Nucleus accumbens (tissue), 56 donors: ENCODE measurements at regions not wholly inside any gene's neighbourhood (a gene's known extent, or its start where the extent isn't known, plus 50 kb on each side); places are given as distances from the start of the nearest gene placed in this dataset.
"Not testable (repeated sequence)": the region's sequence is repeated elsewhere in the genome, so short reads cannot be mapped to it uniquely, and the experiment has no call there.

Source experiments
- DNase-seq, 56 donors: peaks; one replicate each; lab custom pipeline; 2025; lab: John Stamatoyannopoulos, UW

- DNase-seq = no peak
These were observed 1332.3 kb downstream of the CDH11 start for GRCh38 chr16:63789603-63790002.

DNA sequence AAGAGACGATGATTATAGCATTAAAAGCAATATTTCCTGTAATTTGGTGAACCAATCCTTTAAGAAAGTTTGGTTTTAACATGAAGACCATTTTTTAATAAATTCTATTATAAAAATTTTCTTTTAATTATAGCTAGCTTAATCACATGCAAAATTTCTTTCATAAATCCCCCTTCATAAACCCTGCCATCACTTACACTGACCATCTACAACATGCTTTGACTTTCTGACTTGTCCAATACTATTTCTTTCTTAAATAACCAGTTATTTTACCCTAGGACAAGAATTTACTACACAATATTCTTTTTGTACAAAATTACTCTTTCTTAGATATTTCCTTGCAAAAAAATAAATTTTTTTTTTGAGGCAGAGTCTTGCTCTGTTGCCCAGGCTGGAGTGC, 1334.8 kb downstream of the CDH11 start:
- DNase-seq = no peak

- DNase-seq = no peak
These were observed 1336.7 kb downstream of the CDH11 start for GRCh38 chr16:63785170-63785569.

GRCh38 chr16:63776437-63776836, 1345.4 kb downstream of the CDH11 start:
- DNase-seq = no peak

DNA sequence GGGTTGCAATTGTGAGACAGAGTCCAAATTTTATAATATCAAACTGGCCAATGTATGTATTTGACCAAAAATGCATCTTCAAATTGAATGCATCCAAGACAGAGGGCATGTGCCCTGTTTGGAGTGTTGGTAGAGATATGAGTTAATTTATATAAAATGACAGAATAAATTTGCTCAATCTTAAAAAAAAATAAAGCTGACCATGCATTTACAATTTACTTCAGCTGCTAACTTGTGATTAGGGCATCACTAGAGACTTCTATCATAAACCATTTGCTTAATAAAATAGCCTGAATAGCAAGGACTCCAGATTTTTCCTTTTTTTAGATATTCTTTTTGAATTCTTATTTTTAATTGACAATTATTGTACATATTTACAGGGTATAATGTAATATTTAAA, 1345.8 kb downstream of the CDH11 start:
- no peak for DNase-seq

DNA sequence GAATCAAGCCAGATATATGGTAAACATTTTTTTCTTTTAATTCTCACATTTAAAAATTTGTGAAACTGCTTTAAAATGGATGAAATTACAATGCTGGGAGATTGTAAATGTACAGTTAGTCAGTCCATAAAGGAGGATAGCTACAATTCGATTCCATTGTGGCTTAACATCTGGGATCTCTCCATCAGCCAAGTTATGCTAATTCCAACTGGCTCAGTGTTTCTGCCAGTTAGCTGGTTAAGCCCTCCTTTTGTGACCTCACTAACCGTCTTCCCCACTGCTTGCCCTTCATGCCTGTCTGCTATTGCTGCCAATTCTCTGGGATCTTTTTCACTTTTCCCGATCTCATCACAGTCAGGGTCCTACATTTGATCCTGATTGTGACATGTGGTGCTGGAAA, 1347.6 kb downstream of the CDH11 start:
- no peak for DNase-seq

DNA sequence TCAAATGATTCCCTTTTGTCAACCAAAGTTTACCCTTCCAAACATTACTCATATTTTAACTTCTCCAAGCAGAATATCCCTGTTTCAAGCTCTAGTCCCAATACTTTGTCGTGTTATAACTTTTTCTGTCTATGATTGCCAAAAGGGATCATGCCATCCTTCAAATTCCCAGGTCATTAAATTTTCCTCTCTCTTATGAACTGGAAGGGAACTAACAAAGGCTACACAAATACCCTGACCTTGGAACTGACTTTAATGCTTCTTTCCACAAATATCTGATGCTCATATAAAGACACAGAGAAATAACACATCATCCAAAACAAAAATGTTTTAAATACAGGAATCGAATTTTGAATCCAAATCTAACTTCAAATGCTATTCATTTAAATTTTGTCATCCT, 1352.7 kb downstream of the CDH11 start:
- DNase-seq = no peak

DNA sequence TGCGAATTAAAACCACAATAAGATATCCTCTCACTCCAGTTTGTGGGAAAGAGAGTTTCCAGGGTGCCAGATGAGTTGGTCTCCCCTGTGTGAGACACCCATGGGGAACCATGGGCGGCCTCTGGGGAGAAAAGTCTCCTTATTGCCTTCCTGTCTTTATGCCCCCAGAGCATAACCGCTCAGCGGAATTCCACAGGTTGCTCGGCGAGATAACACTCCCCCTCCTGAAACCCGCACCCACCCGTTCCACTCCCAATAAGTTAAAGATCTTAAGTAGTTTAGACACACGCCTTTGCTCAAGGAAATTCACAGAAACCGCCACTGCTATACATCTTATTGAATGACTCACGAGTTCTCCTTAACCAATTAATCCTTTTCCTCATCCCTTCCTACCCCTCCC, 1361.6 kb downstream of the CDH11 start:
- DNase-seq = not testable (repeated sequence)

DNA sequence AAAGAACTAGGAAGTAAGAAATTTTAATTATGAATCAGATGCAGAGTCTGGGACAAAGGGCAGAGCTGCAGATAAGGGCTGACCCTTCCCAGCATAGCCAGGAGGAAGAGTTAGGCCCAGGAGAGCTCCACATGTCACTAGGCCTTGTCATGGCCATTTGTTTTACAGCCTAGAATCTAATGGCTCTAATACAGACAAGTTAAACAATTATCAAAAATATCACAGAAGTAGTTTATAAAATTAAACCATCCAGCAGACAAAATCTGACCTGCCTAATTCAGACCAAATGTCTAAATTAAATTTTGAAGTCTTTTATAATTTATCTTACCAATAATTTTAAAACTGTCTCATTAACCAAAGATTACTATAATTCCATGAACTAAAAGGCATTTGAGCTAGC, 1369.5 kb downstream of the CDH11 start:
- no peak for DNase-seq

- no peak for DNase-seq
These were observed 1372.6 kb downstream of the CDH11 start for GRCh38 chr16:63749276-63749675.

DNA sequence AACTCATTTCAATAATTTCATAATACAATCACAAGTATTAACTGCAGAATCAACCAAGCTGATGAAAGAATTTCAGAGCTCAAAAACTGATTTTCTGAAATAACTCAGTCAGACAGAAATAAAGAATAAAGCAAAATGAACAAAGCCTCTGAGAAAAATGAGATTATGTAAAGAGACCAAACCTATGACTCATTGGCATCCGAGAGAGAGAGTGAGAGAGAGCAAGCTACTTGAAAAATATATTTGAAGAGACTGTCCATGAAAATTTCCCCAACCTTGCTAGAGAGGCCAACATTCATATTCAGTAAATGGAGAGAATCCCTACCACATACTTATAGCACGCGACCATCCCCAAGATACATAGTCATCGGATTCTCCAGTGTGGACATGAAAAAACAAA, 1376.4 kb downstream of the CDH11 start:
- no peak for DNase-seq

GRCh38 chr16:63744077-63744874, 1377.6 kb downstream of the CDH11 start:
- DNase-seq = no peak

GRCh38 chr16:63742150-63742549, 1379.7 kb downstream of the CDH11 start:
- DNase-seq = no peak

GRCh38 chr16:63737633-63738032, 1384.2 kb downstream of the CDH11 start:
- DNase-seq = no peak

DNA sequence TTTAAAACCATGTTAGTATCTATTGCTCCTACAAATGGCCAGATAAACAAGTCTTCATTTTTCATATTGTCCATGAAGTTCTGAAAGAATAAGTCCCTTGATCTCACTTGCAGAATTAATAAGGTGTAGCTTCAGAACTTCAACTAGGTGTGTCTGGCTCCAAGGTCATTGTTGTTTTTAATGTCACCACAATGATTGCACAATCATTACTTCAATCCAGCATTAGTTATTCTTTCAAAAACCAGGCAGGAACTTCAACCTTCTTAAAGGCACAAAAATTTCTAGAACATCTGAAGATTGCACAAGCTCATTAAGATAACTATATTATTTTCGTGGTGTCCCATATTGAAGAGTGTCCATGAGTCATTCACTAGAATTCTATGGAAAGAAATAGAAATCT, 1386.4 kb downstream of the CDH11 start:
- no peak for DNase-seq

DNA sequence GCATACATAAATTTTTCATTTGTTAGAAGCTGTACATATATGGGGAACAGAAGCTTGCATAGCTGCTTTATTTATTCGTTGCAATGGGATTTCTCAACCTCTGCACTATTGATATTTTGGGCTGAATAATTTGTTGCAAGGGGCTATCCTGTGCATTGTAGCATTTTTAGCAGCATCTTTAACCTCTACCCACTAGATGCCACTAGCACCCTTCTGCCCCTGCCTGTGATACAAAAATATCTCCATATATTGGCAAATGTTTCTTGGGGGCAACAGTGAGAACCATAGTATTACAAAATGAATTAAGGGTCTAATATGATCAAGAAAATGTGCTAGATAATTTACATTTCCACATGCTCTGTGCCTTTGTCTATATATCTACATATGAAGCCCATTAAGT, 1401.0 kb downstream of the CDH11 start:
- no peak for DNase-seq

- DNase-seq = no peak
These were observed 1401.9 kb downstream of the CDH11 start for GRCh38 chr16:63719926-63720325.

DNA sequence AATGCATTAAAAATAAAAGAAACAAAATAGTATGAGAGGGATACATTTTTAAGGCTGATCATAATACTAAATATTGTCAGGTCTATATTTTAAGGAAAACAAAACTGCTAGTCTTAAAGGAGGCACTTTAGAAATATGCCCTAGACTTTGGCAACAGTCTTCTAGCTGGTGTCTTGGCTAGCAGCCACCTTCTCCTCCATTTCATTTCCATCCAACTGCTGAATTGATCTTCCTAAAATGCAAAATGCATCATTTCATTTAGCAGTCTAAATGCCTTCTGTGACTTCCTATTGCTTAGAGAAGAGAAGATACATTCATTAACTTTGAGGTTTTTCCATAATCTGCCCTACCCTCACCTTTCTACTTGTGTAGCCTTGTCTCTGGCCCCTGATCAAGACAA, 1404.1 kb downstream of the CDH11 start:
- no peak for DNase-seq

DNA sequence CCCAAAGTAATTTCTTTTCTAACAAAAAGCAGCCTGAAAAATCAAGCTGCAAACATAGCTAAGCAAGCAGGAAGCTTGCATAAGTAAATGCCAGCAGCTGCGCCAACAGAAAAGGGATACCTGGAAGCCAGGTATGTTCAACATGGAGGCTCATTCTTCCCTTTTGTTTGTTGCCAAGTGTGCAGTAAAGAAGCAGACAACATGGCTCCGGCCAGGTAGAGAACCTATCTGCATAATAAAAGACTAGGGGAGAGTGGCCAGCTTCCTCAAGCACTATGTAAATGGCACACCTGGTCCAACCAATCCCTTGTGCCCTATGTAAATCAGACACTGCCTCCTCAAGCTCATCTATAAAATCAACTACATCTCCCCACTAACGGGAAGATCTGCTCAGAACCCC, 1407.0 kb downstream of the CDH11 start:
- no peak for DNase-seq

DNA sequence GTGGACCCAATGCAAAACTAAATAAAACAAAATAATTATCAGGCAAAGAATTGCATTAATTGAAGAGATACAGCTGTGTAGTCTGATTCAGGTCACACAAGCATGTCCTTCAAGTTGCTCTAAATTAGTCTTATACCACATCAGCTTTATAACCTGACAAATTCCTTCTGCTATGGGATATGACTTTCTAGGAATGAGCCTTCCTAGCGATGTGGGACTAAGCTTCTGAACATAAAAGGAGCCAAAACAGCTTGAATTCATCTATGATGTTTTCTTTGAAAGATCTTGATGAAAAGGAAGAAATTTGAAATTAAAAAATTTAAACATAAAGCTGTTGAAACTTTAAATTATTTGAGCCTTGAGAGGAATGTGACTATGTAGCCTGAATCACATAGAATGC, 1409.1 kb downstream of the CDH11 start:
- DNase-seq = no peak

DNA sequence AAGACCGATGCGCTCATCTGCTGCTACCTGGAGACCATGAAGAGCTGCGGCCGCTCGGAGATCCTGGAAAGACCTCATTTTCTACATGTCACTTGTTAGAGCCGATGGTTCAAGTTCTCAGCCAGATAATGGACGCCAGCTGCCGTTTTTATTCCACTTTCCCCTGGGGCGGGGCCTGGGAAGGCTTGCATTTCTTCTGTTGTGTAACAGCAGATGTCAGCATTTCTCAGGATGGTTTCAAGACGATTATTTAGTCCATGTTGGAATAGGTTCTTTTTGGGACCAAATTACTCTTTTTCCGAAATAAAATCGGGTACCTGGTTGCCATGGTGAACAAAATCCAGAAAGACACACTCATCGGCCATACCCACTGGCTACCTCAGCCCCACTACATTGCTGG, 1418.3 kb downstream of the CDH11 start:
- no peak for DNase-seq

- no peak for DNase-seq
These were observed 1418.8 kb downstream of the CDH11 start for GRCh38 chr16:63702981-63703590.

- DNase-seq = no peak
These were observed 1424.1 kb downstream of the CDH11 start for GRCh38 chr16:63697736-63698135.
